Esophagus muscularis mucosa (tissue), 4 donors: ENCODE measurements at regions not wholly inside any gene's neighbourhood (a gene's known extent, or its start where the extent isn't known, plus 50 kb on each side); places are given as distances from the start of the nearest gene placed in this dataset.

Source experiments
- CTCF ChIP-seq, 3 experiments: fragments of 200-600 bp in 2 of 3; fragments of 450-650 bp in 1 of 3; sonication (generic) in 2 of 3; IDR thresholded peaks; one replicate each; pipeline ENCODE4 v1.5.1; 2017 to 2019; ENCODE audit warnings: antibody characterized with exemption in 3 of 3, mild to moderate bottlenecking in 2 of 3, moderate library complexity in 1 of 3
- EP300 ChIP-seq: sonication (generic); formaldehyde crosslinking; IDR thresholded peaks from one replicate; pipeline ENCODE4 v1.6.1; 2017; ENCODE audit warnings: antibody characterized with exemption
- POLR2AphosphoS5 ChIP-seq, 2 donors: sonication (generic); formaldehyde crosslinking; IDR thresholded peaks; one replicate each; pipeline ENCODE4 v1.6.1; 2017; ENCODE audit warnings: antibody characterized with exemption in 2 of 2

- TF ChIP-seq CTCF (IDR thresholded peaks at IDR 0.05) (no peak), EP300 (no peak), POLR2AphosphoS5 (IDR thresholded peaks at IDR 0.05) (no peak)
Observed at GRCh38 chr11:111089759-111090158, 155.8 kb upstream of the POU2AF2 start.
